ENCODE measurements at regions not wholly inside any gene's neighbourhood (a gene's known extent, or its start where the extent isn't known, plus 50 kb on each side); places are given as distances from the start of the nearest gene placed in this dataset.

GRCh38 chr2:12313445-12314126, 403.1 kb upstream of the TRIB2 start:
- WGBS, 2 donors = 57 to 62% methylated on average over 6 of the region's 6 CpGs
- no peak for ATAC-seq

GRCh38 chr2:12314127-12314760, 402.5 kb upstream of the TRIB2 start:
- H3K36me3 ChIP-seq (replicated peaks in 1 of 2; ENCODE audit: insufficient read depth in 1 of 2, low read depth in 2 of 2) = no peaks in the 10 kb centered on the region
- H3K9me3 ChIP-seq = no peaks in the 10 kb centered on the region
- DNase-seq (no peak), ATAC-seq (no peak)
- H3K27me3 ChIP-seq = no peaks in the 10 kb centered on the region
- no peak overlapping the region for H3K27ac ChIP-seq
- 65 to 81% methylated on average over 8 of the region's 8 CpGs for WGBS, 2 donors
- no peak overlapping the region for H3K4me3 ChIP-seq
- H3K4me1 ChIP-seq = no peaks in the 10 kb centered on the region
- intact Hi-C loops (cut with DNase I) = no loop called here
- TF ChIP-seq POLR2A (IDR thresholded peaks at IDR 0.05) (no peak), CTCF (IDR thresholded peaks at IDR 0.05) (no peak)

More at GRCh38 chr2:12313445-12314126, 403.1 kb upstream of the TRIB2 start:
- no peak overlapping the region for H3K27ac ChIP-seq
- intact Hi-C loops (cut with DNase I) = no loop called here
- H3K4me3 ChIP-seq = no peak overlapping the region
- no peaks in the 10 kb centered on the region for H3K36me3 ChIP-seq (replicated peaks in 1 of 2; ENCODE audit: insufficient read depth in 1 of 2, low read depth in 2 of 2)
- no peaks in the 10 kb centered on the region for H3K9me3 ChIP-seq
- no peak for DNase-seq
- no peaks in the 10 kb centered on the region for H3K4me1 ChIP-seq
- TF ChIP-seq POLR2A (IDR thresholded peaks at IDR 0.05) = no peak
- TF ChIP-seq CTCF (IDR thresholded peaks at IDR 0.05) = no peak
- H3K27me3 ChIP-seq = no peaks in the 10 kb centered on the region

- Histone ChIP-seq H3K27me3 (no peaks in the 10 kb centered on the region), H3K27ac (no peak overlapping the region), H3K4me1 (no peaks in the 10 kb centered on the region), H3K4me3 (no peak overlapping the region), H3K9me3 (no peaks in the 10 kb centered on the region), H3K36me3 (replicated peaks in 1 of 2; ENCODE audit: insufficient read depth in 1 of 2, low read depth in 2 of 2) (no peaks in the 10 kb centered on the region)
- no peak for ATAC-seq
- WGBS, 2 donors = 84 to 88% methylated on average over 3 of the region's 3 CpGs
- TF ChIP-seq CTCF (IDR thresholded peaks at IDR 0.05) (no peak), POLR2A (IDR thresholded peaks at IDR 0.05) (no peak)
- intact Hi-C loops (cut with DNase I) = no loop called here
- no peak for DNase-seq
Measured at GRCh38 chr2:12315224-12315623, 401.5 kb upstream of the TRIB2 start.

- no peak for ATAC-seq
Measured at GRCh38 chr2:12316476-12316875, 400.3 kb upstream of the TRIB2 start.

More at GRCh38 chr2:12316476-12316875, 400.3 kb upstream of the TRIB2 start:
- 77 to 80% methylated on average over 3 of the region's 3 CpGs for WGBS, 2 donors
- DNase-seq = no peak
- H3K4me1 ChIP-seq = no peaks in the 10 kb centered on the region
- H3K36me3 ChIP-seq (replicated peaks in 1 of 2; ENCODE audit: insufficient read depth in 1 of 2, low read depth in 2 of 2) = no peaks in the 10 kb centered on the region
- no peaks in the 10 kb centered on the region for H3K27me3 ChIP-seq
- intact Hi-C loops (cut with DNase I) = no loop called here
- H3K4me3 ChIP-seq = no peak overlapping the region
- H3K27ac ChIP-seq = no peak overlapping the region
- H3K9me3 ChIP-seq = no peaks in the 10 kb centered on the region
- TF ChIP-seq POLR2A (IDR thresholded peaks at IDR 0.05) = no peak
- TF ChIP-seq CTCF (IDR thresholded peaks at IDR 0.05) = no peak
